ENCODE measurements at regions not wholly inside any gene's neighbourhood (a gene's known extent, or its start where the extent isn't known, plus 50 kb on each side); places are given as distances from the start of the nearest gene placed in this dataset.

GRCh38 chr4:45004326-45004725 is 278.0 kb upstream of the GNPDA2 start:
- no peaks in the 10 kb centered on the region for H3K36me3 Mint-ChIP-seq (ENCODE audit: low read depth, unreplicated experiment)
- no peaks in the 10 kb centered on the region for H3K36me3 ChIP-seq (ENCODE audit: insufficient read depth, low read length)

DNA sequence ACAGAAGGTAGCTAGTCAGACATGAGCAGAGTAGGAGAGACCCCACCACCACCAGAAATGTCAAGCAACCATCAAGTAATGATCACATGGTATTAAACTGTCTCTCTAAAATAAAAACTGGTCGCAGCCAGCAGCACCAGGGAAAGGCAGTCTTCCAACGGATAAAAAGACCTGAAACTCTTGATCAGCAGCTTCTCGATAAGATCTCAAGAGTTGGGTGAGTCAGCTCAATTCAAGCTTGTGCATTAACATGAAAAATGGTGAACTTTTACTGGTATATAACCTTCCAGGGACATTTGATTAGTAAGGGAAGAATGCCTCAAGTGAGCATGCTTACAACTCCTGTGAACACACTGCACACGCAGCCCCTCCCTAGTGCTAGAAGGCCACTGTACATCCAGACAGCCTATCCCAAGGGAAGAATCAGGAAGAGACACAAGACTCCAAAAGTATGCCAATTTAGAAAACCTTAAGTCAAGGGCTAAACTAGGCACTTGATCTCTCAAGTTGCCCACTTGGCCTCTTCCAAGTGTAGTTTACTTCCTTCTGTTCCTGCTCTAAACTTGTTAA is 270.0 kb upstream of the GNPDA2 start:
- no peak overlapping the region for H3K27ac ChIP-seq (ENCODE audit: low read depth, low read length)
- Mint-ChIP-seq H3K4me1 (ENCODE audit: low read depth, unreplicated experiment) (no peaks in the 10 kb centered on the region), H3K4me3 (ENCODE audit: unreplicated experiment) (no peak overlapping the region), H3K36me3 (ENCODE audit: low read depth, unreplicated experiment) (no peaks in the 10 kb centered on the region), H3K9me3 (ENCODE audit: unreplicated experiment) (peaks cover 1% of the 10 kb centered on the region), H3K27ac (ENCODE audit: unreplicated experiment) (no peak overlapping the region), H3K27me3 (ENCODE audit: low read depth, unreplicated experiment) (no peaks in the 10 kb centered on the region)
- no peak overlapping the region for H2AFZ ChIP-seq (ENCODE audit: low read depth, low read length)
- no peaks in the 10 kb centered on the region for H3K4me1 ChIP-seq (ENCODE audit: insufficient read depth, low read length)
- H3K9me3 ChIP-seq (ENCODE audit: insufficient read depth, low read depth, low read length): no peaks in the 10 kb centered on the region
- H3K4me3 ChIP-seq (ENCODE audit: insufficient read depth, low read depth, low read length): no peak overlapping the region
- no peaks in the 10 kb centered on the region for H3K27me3 ChIP-seq (ENCODE audit: insufficient read depth, low read length)
- DNase-seq (ENCODE audit: low read depth) (no peak), FAIRE-seq (no peak)
- H3K79me2 ChIP-seq (ENCODE audit: insufficient read depth, low read length): no peaks in the 10 kb centered on the region
- no peaks in the 10 kb centered on the region for H3K36me3 ChIP-seq (ENCODE audit: insufficient read depth, low read length)
- no peaks in the 10 kb centered on the region for H4K20me1 ChIP-seq (ENCODE audit: insufficient read depth, low read length)
- no peak overlapping the region for H3K9ac ChIP-seq (ENCODE audit: low read length)
- H3K4me2 ChIP-seq (ENCODE audit: low read length): no peak overlapping the region
- no peak for TF ChIP-seq EZH2 (IDR thresholded peaks at IDR 0.05; ENCODE audit: insufficient read depth, low read length)
- TF ChIP-seq, protein P1, sequence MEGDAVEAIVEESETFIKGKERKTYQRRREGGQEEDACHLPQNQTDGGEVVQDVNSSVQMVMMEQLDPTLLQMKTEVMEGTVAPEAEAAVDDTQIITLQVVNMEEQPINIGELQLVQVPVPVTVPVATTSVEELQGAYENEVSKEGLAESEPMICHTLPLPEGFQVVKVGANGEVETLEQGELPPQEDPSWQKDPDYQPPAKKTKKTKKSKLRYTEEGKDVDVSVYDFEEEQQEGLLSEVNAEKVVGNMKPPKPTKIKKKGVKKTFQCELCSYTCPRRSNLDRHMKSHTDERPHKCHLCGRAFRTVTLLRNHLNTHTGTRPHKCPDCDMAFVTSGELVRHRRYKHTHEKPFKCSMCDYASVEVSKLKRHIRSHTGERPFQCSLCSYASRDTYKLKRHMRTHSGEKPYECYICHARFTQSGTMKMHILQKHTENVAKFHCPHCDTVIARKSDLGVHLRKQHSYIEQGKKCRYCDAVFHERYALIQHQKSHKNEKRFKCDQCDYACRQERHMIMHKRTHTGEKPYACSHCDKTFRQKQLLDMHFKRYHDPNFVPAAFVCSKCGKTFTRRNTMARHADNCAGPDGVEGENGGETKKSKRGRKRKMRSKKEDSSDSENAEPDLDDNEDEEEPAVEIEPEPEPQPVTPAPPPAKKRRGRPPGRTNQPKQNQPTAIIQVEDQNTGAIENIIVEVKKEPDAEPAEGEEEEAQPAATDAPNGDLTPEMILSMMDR (IDR thresholded peaks at IDR 0.05; ENCODE audit: insufficient read depth, low read depth, low read length): no peak

More at GRCh38 chr4:45004326-45004725, 278.0 kb upstream of the GNPDA2 start:
- H3K4me1 Mint-ChIP-seq (ENCODE audit: low read depth, unreplicated experiment): peaks cover 2% of the 10 kb centered on the region
- Histone ChIP-seq H3K79me2 (ENCODE audit: insufficient read depth, low read length) (no peaks in the 10 kb centered on the region), H3K4me2 (ENCODE audit: low read length) (no peak overlapping the region), H3K4me3 (ENCODE audit: insufficient read depth, low read depth, low read length) (no peak overlapping the region), H2AFZ (ENCODE audit: low read depth, low read length) (no peak overlapping the region), H3K9ac (ENCODE audit: low read length) (no peak overlapping the region), H3K27me3 (ENCODE audit: insufficient read depth, low read length) (no peaks in the 10 kb centered on the region), H3K4me1 (ENCODE audit: insufficient read depth, low read length) (no peaks in the 10 kb centered on the region), H3K9me3 (ENCODE audit: insufficient read depth, low read depth, low read length) (no peaks in the 10 kb centered on the region), H3K27ac (ENCODE audit: low read depth, low read length) (no peak overlapping the region), H4K20me1 (ENCODE audit: insufficient read depth, low read length) (no peaks in the 10 kb centered on the region)
- H3K9me3 Mint-ChIP-seq (ENCODE audit: unreplicated experiment): peaks cover 3% of the 10 kb centered on the region
- H3K4me3 Mint-ChIP-seq (ENCODE audit: unreplicated experiment): no peak overlapping the region
- DNase-seq (ENCODE audit: low read depth) (no peak), FAIRE-seq (no peak)
- H3K27ac Mint-ChIP-seq (ENCODE audit: unreplicated experiment): no peak overlapping the region
- no peaks in the 10 kb centered on the region for H3K27me3 Mint-ChIP-seq (ENCODE audit: low read depth, unreplicated experiment)
- TF ChIP-seq, protein P1 (IDR thresholded peaks at IDR 0.05; ENCODE audit: insufficient read depth, low read depth, low read length): no peak

- FAIRE-seq: no peak
- TF ChIP-seq EZH2 (IDR thresholded peaks at IDR 0.05; ENCODE audit: insufficient read depth, low read length): no peak
- TF ChIP-seq, protein P1 (IDR thresholded peaks at IDR 0.05; ENCODE audit: insufficient read depth, low read depth, low read length): no peak
- Histone ChIP-seq H2AFZ (ENCODE audit: low read depth, low read length) (no peak overlapping the region), H3K27me3 (ENCODE audit: insufficient read depth, low read length) (no peaks in the 10 kb centered on the region), H3K36me3 (ENCODE audit: insufficient read depth, low read length) (no peaks in the 10 kb centered on the region), H3K4me2 (ENCODE audit: low read length) (no peak overlapping the region), H4K20me1 (ENCODE audit: insufficient read depth, low read length) (no peaks in the 10 kb centered on the region), H3K4me1 (ENCODE audit: insufficient read depth, low read length) (no peaks in the 10 kb centered on the region), H3K27ac (ENCODE audit: low read depth, low read length) (no peak overlapping the region), H3K4me3 (ENCODE audit: insufficient read depth, low read depth, low read length) (no peak overlapping the region), H3K9me3 (ENCODE audit: insufficient read depth, low read depth, low read length) (no peaks in the 10 kb centered on the region), H3K9ac (ENCODE audit: low read length) (no peak overlapping the region), H3K79me2 (ENCODE audit: insufficient read depth, low read length) (no peaks in the 10 kb centered on the region)
- Mint-ChIP-seq H3K36me3 (ENCODE audit: low read depth, unreplicated experiment) (no peaks in the 10 kb centered on the region), H3K27ac (ENCODE audit: unreplicated experiment) (no peak overlapping the region), H3K9me3 (ENCODE audit: unreplicated experiment) (no peaks in the 10 kb centered on the region), H3K4me1 (ENCODE audit: low read depth, unreplicated experiment) (no peaks in the 10 kb centered on the region), H3K4me3 (ENCODE audit: unreplicated experiment) (no peak overlapping the region), H3K27me3 (ENCODE audit: low read depth, unreplicated experiment) (no peaks in the 10 kb centered on the region)
- DNase-seq (ENCODE audit: low read depth): no peak
Measured at GRCh38 chr4:44988011-44988410, 261.7 kb upstream of the GNPDA2 start.

Measured in astrocyte (in vitro differentiated cells and primary cell).